ENCODE measurements at regions not wholly inside any gene's neighbourhood (a gene's known extent, or its start where the extent isn't known, plus 50 kb on each side); places are given as distances from the start of the nearest gene placed in this dataset.

DNA sequence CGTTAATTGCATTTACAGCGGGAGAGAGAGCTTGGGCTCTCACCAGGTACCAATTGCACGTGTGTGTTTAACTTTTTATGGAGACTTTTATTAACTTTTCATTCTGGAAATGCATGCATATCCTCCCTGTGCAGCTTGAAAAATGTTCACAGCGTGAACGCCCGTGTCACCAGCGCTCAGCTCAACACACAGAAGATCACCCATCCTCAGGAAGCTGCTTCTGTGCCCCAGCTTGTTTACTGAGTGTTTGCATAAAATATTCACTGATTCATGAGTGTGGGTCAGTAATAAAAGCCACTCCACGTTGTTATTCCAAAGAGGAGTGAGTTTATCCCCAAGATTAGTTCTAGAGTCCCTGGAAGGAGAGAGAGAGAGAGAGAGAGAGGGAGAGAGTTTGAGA, 75.5 kb upstream of the FZD10 start:
- no peak overlapping the region for H3K27ac ChIP-seq
- no peaks in the 10 kb centered on the region for H3K4me1 ChIP-seq (replicated peaks)
- H3K36me3 ChIP-seq: no peaks in the 10 kb centered on the region
- H3K9me3 ChIP-seq (replicated peaks): peaks cover 11% of the 10 kb centered on the region
- no peak overlapping the region for H3K4me3 ChIP-seq
- no peaks in the 10 kb centered on the region for H3K27me3 ChIP-seq (replicated peaks)
- DNase-seq (ENCODE audit: low read depth in 1 of 2, low spot score in 2 of 2): no peak

DNA sequence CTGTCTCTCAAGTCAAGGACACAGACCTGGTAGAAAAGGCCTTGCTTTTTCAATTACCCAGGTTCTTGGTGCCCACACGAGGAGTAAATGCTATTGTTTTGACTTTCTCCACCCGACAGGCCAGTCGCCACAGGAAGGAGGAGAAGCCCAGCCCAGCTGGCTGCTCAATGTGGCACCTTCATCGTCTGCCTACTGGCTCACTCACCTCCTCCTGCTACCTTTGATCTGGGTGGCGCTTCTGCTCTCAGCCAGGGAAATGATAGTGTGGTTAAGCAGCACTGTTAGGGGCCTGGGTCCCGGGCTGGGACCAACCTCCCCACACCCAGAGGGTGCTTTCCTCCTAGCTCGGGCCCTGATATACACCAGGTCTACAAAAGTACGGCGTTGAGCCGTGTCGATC, 75.0 kb upstream of the FZD10 start:
- H3K36me3 ChIP-seq: no peaks in the 10 kb centered on the region

DNA sequence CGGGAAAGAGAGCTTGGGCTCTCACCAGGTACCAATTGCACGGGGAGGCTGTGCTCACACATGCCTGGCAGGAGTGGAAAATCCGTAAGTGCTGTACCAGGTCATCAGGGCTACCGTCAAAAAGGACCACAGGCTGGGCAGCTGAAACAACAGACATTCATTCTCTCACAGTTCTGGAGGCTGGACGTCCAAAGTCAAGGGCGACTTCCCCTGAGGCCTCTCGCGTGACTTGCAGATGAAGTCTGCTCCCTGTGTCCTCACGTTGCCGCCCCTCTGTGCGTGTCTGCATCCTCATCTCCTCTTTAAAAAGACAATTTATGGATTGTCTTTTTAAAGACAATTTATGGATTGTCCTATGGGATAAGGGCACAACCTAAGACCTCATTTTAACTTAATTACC, 73.8 kb upstream of the FZD10 start:
- Histone ChIP-seq H3K27me3 (replicated peaks) (no peaks in the 10 kb centered on the region), H3K27ac (no peak overlapping the region), H3K4me3 (no peak overlapping the region), H3K36me3 (no peaks in the 10 kb centered on the region), H3K4me1 (replicated peaks) (no peaks in the 10 kb centered on the region), H3K9me3 (replicated peaks) (peaks cover 10% of the 10 kb centered on the region)
- no peak for DNase-seq (ENCODE audit: low read depth in 1 of 2, low spot score in 2 of 2)

More for the DNA sequence above, 75.0 kb upstream of the FZD10 start:
- DNase-seq (ENCODE audit: low read depth in 1 of 2, low spot score in 2 of 2): no peak
- Histone ChIP-seq H3K27me3 (replicated peaks) (no peaks in the 10 kb centered on the region), H3K9me3 (replicated peaks) (peaks cover 15% of the 10 kb centered on the region), H3K4me1 (replicated peaks) (no peaks in the 10 kb centered on the region), H3K27ac (no peak overlapping the region), H3K4me3 (no peak overlapping the region)

DNA sequence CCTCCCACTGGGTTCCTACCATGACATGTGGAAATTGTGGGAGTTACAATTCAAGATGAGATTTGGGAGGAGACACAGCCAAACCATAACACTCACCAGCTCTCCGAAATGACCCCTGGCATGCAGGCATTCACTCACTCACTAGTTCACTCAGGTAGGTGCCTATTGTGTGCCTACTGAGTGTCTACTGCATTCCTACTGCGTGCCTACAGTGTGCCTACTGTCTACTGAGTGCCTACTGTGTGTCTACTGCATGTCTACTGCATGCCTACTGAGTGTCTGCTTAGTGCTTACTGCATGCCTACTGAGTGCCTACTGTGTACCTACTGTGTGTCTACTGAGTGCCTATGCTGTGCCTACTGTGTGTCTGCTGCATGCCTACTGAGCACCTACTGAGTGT, 71.7 kb upstream of the FZD10 start:
- no peak overlapping the region for H3K27ac ChIP-seq

DNA sequence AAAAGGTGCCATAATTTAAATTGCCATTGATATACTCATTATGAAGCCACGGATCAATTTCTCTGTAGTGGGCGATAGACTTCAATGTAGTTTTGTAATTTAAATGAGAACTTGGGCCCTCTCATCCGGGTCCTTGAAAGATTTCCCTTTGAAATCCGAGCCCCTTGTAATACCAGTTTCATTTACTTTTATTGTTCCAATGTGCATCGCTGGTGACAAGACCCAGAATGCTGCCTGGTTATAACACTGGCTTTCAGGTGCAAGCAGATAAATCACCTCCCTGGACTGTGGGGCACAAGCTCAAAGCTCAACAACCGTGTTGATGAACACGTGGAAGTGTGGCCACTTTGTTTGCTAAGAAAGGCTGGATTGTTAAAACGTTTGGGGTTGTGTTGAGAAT, 68.9 kb upstream of the FZD10 start:
- Histone ChIP-seq H3K27ac (no peak overlapping the region), H3K4me1 (replicated peaks) (no peaks in the 10 kb centered on the region), H3K4me3 (no peak overlapping the region), H3K9me3 (replicated peaks) (peaks cover 5% of the 10 kb centered on the region), H3K27me3 (replicated peaks) (no peaks in the 10 kb centered on the region), H3K36me3 (no peaks in the 10 kb centered on the region)
- no peak for DNase-seq (ENCODE audit: low read depth in 1 of 2, low spot score in 2 of 2)

More for the DNA sequence above, 71.7 kb upstream of the FZD10 start:
- Histone ChIP-seq H3K36me3 (no peaks in the 10 kb centered on the region), H3K27me3 (replicated peaks) (no peaks in the 10 kb centered on the region), H3K4me1 (replicated peaks) (no peaks in the 10 kb centered on the region), H3K4me3 (no peak overlapping the region), H3K9me3 (replicated peaks) (peaks cover 5% of the 10 kb centered on the region)
- DNase-seq (ENCODE audit: low read depth in 1 of 2, low spot score in 2 of 2): no peak

DNA sequence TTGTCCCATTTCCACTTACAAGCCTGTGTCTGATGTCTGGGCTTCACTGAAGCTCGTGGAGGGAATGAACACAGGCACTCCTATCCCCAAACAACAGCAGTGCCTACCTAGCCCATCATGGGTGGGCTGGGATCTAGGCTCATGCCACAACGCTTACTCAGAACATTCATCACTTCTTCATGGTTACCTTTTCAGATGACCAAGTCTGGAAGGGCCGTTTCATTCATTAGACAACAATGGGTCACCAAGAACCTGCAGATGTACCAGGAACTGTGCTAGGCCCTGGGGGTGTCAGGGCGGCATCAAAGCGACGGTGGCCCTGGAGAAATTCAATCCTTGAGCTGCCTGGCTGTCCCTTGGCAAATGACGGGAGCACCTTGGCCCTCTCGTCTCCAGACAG, 64.9 kb upstream of the FZD10 start:
- no peaks in the 10 kb centered on the region for H3K36me3 ChIP-seq
- no peaks in the 10 kb centered on the region for H3K27me3 ChIP-seq (replicated peaks)
- no peak for DNase-seq (ENCODE audit: low read depth in 1 of 2, low spot score in 2 of 2)
- H3K27ac ChIP-seq: no peak overlapping the region
- no peaks in the 10 kb centered on the region for H3K4me1 ChIP-seq (replicated peaks)
- H3K4me3 ChIP-seq: no peak overlapping the region
- no peaks in the 10 kb centered on the region; the same call in 1 of the 2 replicates for H3K9me3 ChIP-seq (replicated peaks)

DNA sequence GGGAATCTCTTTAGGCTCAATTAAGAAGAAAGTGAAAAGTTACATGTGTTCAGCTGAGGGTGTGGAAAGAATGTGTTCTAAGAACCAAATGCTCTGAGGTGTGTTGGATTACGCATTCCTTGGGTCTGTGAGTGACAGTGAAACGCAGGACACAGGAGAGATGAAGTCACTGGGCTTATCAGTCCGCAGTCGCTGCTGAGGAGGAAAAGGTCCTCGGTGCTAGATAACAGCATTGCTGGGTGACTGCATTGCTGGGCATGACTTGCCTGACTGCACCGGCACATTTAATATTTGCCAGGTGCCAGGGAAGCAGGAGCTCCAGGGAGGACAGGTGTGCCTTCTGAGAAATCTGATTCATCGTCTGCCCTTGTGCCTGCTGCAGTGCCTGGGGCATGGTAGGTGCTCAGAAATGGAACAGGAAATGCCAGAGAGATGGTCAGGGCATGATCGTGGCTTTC, 64.4 kb upstream of the FZD10 start:
- no peak overlapping the region for H3K27ac ChIP-seq
- no peaks in the 10 kb centered on the region for H3K27me3 ChIP-seq (replicated peaks)
- no peak for DNase-seq (ENCODE audit: low read depth in 1 of 2, low spot score in 2 of 2)
- no peaks in the 10 kb centered on the region for H3K4me1 ChIP-seq (replicated peaks)
- no peaks in the 10 kb centered on the region for H3K36me3 ChIP-seq
- H3K9me3 ChIP-seq (replicated peaks): no peaks in the 10 kb centered on the region; the same call in 1 of the 2 replicates
- H3K4me3 ChIP-seq: no peak overlapping the region

DNA sequence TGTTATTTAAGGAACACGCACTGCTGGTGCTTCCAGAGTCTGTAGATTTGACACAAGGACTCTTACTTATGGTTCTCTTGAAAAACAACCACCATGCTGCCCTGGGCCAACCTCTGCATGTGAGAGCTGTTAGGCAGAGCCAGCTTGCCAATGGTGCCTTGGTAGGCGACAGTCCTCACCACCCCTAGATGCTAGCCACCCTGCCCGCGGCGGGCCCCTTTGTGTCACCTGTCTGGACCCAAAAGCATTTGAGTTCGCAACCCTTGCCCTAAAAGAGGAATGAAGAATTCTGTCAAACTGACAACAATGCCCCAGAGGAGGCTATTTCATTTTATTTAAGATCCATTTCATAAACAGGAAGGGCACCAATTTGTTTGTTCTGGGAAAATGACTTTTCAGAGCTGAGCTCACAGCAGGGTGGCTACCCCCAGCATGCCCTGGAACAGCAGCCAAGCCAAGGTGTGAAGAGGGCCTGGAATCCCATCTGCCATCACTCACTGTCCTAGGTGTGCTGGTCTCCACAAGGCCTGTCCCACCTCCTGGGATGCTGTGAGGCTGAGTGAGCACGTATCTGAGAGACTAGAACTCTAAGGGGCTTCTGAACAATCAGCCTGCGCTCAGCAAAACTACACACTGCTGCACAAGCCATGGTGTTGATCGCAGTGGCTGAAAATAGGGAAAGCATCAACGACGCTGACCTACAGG, 63.8 kb upstream of the FZD10 start:
- H3K36me3 ChIP-seq: no peaks in the 10 kb centered on the region
- H3K4me1 ChIP-seq (replicated peaks): no peaks in the 10 kb centered on the region
- H3K27ac ChIP-seq: no peak overlapping the region
- no peak for DNase-seq (ENCODE audit: low read depth in 1 of 2, low spot score in 2 of 2)
- no peaks in the 10 kb centered on the region; the same call in 1 of the 2 replicates for H3K9me3 ChIP-seq (replicated peaks)
- H3K4me3 ChIP-seq: no peak overlapping the region
- no peaks in the 10 kb centered on the region for H3K27me3 ChIP-seq (replicated peaks)

DNA sequence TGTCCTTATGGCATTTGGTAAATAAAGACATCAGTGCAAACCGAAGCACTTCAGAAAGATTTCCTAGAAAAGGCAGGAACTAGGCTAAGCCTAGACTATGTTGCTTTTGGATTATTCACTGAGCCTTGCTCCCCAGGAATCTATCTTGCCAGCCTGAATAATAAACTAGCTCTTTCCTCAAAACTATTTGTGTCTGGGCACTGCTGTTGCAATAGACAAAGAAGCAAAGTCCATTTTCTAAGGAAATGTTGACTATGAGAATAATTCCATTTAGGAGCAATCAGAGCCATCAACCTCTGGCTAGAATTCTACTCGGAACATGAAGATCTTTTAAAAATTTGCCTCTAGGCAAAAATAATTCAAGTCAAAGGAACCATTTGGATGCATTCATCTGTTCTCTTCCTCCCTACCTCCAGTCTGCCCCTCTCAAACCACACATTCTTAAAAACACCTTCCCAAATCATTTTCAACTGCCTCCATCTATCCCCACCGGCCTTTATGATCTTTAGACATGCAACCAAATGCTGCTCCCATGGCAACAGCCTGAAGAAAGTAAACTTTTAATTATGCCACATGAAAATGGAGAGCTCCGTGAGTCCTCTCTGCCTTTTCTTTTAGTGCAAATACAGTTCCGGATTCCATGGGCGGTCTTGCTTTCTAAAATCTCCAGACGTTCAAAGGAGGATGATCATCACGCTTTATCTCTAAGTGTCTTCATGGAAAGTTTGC, 61.5 kb upstream of the FZD10 start:
- no peaks in the 10 kb centered on the region for H3K27me3 ChIP-seq (replicated peaks)
- no peak overlapping the region for H3K4me3 ChIP-seq
- no peak overlapping the region for H3K27ac ChIP-seq
- DNase-seq (ENCODE audit: low read depth in 1 of 2, low spot score in 2 of 2): no peak
- H3K36me3 ChIP-seq: no peaks in the 10 kb centered on the region
- no peaks in the 10 kb centered on the region for H3K4me1 ChIP-seq (replicated peaks)
- no peaks in the 10 kb centered on the region; the same call in 1 of the 2 replicates for H3K9me3 ChIP-seq (replicated peaks)

DNA sequence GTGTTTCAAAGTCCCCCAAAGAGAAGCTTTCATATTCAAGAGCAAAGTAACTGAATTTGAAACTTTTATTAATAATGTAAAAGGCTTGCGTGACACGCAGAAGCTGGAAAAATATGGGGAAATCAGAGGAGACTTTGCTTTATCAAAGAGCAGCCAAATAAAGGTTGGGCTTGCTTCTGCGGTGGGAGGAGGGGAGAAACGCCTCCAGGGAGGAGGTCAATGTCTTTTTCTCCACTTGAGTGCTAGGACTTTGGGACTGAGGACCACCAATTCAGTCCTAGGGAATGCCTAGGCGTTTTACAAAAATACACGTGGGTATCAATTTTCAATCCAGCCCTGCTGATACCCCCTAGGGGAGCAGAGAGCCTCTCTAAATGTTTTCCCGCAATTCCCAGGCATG, 60.9 kb upstream of the FZD10 start:
- no peaks in the 10 kb centered on the region for H3K4me1 ChIP-seq (replicated peaks)
- no peak overlapping the region for H3K27ac ChIP-seq
- no peak overlapping the region for H3K4me3 ChIP-seq
- H3K36me3 ChIP-seq: no peaks in the 10 kb centered on the region
- H3K9me3 ChIP-seq (replicated peaks): no peaks in the 10 kb centered on the region; the same call in 1 of the 2 replicates
- no peak for DNase-seq (ENCODE audit: low read depth in 1 of 2, low spot score in 2 of 2)
- H3K27me3 ChIP-seq (replicated peaks): no peaks in the 10 kb centered on the region

DNA sequence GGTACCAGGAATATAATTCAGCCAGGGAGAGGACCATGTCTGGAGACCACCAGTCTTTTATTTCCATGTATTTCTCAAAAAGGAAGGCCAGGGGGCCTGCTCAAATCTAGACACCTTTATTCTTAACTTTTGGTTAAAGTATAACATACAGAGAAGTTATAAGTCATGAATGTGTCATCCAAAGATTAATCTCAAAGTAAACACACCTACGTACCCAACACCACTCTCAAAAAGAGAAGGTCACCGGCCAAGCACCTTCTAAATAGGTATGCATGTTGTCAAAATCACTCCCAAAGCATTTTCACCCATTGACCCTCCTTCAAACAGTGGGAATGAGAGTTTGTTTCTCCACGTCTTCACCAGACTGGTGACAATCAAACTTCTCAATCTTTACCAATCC, 60.0 kb upstream of the FZD10 start:
- no peak for DNase-seq (ENCODE audit: low read depth in 1 of 2, low spot score in 2 of 2)
- H3K4me3 ChIP-seq: no peak overlapping the region
- no peaks in the 10 kb centered on the region for H3K27me3 ChIP-seq (replicated peaks)
- no peaks in the 10 kb centered on the region; the same call in 1 of the 2 replicates for H3K9me3 ChIP-seq (replicated peaks)
- H3K36me3 ChIP-seq: no peaks in the 10 kb centered on the region
- no peak overlapping the region for H3K27ac ChIP-seq
- H3K4me1 ChIP-seq (replicated peaks): no peaks in the 10 kb centered on the region

DNA sequence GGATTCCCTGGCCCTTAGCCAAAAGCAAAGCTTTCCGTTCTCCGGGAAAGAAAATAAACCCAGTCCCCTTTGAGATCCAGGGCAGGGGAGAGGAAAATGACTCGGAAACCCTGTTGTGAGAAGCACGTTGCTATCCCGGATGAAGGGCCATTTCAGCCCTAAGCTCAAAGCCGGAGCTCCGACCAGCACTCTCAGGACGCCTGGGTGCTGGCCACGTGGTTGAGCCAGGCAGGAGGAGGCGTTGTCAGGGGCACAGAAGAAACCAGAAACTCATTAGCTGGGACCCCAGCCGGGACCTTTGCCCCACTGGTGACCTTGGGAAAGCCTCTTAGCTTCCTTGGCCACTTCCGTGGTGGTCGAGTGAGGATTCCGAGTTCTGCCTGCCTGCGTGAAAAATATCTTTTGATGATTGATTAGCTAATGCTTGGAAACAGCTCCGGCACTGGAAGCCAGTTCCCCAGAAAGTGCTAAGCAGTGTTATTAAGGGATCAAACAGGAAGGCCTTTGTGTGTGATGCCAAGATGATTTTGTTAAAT, 57.6 kb upstream of the FZD10 start:
- DNase-seq (ENCODE audit: low read depth in 1 of 2, low spot score in 2 of 2): no peak
- Histone ChIP-seq H3K36me3 (no peaks in the 10 kb centered on the region), H3K27ac (no peak overlapping the region), H3K9me3 (replicated peaks) (no peaks in the 10 kb centered on the region; the same call in 1 of the 2 replicates), H3K4me1 (replicated peaks) (no peaks in the 10 kb centered on the region), H3K4me3 (no peak overlapping the region), H3K27me3 (replicated peaks) (no peaks in the 10 kb centered on the region)

DNA sequence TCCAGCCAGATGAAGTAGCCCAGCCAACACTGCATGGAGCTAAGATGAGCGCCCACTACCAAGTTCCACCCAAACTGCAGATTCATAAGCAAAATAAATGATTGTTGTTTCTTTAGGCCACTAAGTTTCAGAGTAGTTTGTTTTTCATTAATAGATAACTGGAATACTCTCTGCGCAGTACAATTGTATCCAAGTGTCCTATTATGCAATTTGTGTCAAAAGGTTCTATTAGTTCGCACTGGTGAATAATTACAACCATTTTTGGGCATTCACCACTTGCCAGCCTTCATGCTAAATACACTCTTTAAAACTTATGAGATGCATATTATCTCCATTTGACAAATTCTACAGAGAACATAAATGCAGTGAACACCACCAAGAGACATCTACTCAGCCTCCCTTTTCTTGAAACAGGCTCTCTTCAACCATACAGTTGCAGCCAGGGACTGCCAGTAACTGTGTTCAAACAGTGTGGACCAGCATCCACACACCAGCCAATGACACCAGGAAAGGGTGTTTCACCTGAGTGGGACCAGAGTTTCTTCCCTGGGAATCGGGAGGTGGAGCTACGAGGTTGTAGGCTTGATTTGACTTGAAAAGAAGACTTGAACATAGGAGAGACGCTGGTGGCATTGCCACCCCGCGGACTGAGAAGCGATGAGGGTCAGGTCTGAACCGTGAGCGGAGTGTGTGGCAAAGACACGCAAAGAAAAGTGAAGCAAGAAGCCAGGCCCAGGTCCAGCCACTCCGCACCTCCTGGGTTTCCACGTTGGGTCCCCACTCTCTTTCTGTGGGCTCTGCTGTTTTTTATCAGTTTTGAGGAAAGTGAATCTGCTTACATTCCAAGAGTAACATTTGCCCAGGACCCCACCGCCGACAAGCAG, 53.0 kb upstream of the FZD10 start:
- H3K9me3 ChIP-seq (replicated peaks): peaks cover 7% of the 10 kb centered on the region; the same call in 1 of the 2 replicates
- H3K4me1 ChIP-seq (replicated peaks): no peaks in the 10 kb centered on the region
- H3K36me3 ChIP-seq: no peaks in the 10 kb centered on the region
- no peak overlapping the region for H3K4me3 ChIP-seq
- H3K27ac ChIP-seq: no peak overlapping the region
- no peak for DNase-seq (ENCODE audit: low read depth in 1 of 2, low spot score in 2 of 2)
- H3K27me3 ChIP-seq (replicated peaks): no peaks in the 10 kb centered on the region

Measured in SJSA1 (cell line).